Gastrocnemius medialis (tissue), 4 donors: ENCODE measurements at regions not wholly inside any gene's neighbourhood (a gene's known extent, or its start where the extent isn't known, plus 50 kb on each side); places are given as distances from the start of the nearest gene placed in this dataset.

Experiments
- ATAC-seq, 2 donors: fragments of 150-250 bp; one replicate each; pipeline ENCODE4 v1.9.1; 2016
- DNase-seq, 2 donors: peaks; one replicate each; pipeline ENCODE4 v3.0.0-alpha.2; 2019
- H3K27ac ChIP-seq, 4 donors: fragments of 200-600 bp; sonication (generic); 1 replicate in 1 of 4; 2 replicates in 3 of 4; pipeline ENCODE4 v1.5.1; 2016 to 2018; ENCODE audit warnings: mild to moderate bottlenecking in 2 of 4, moderate library complexity in 1 of 4
- H3K27me3 ChIP-seq, 3 donors: fragments of 200-600 bp; sonication (generic) in 2 of 3; 1 replicate in 1 of 3; 2 replicates in 2 of 3; pipeline versions ENCODE4 v1.5.1 to v1.6.0; 2016 to 2019; ENCODE audit warnings: mild to moderate bottlenecking in 1 of 3, moderate library complexity in 1 of 3
- H3K36me3 ChIP-seq, 2 donors: fragments of 200-600 bp; sonication (generic) in 1 of 2; one replicate each; pipeline ENCODE4 v1.5.1; 2017 to 2018
- H3K4me1 ChIP-seq, 2 donors: fragments of 200-600 bp; sonication (generic) in 1 of 2; one replicate each; pipeline ENCODE4 v1.5.1; 2016 to 2017; ENCODE audit warnings: mild to moderate bottlenecking in 2 of 2
- H3K4me3 ChIP-seq, 4 donors: fragments of 200-600 bp; sonication (generic) in 3 of 4; 1 replicate in 1 of 4; 2 replicates in 3 of 4; pipeline ENCODE4 v1.5.1; 2016 to 2019; ENCODE audit warnings: mild to moderate bottlenecking in 2 of 4
- H3K9me3 ChIP-seq, 3 donors: fragments of 200-600 bp; sonication (generic) in 2 of 3; 1 replicate in 1 of 3; 2 replicates in 2 of 3; pipeline ENCODE4 v1.5.1; 2016 to 2019
- POLR2A ChIP-seq, 2 donors: fragments of 450-650 bp; IDR thresholded peaks; one replicate each; pipeline ENCODE4 v1.6.1; 2017; ENCODE audit warnings: antibody characterized with exemption in 2 of 2, mild to moderate bottlenecking in 2 of 2, moderate library complexity in 2 of 2
- in situ Hi-C, 4 donors: fragments of 200-750 bp; cut with MboI; loops; one replicate each; pipeline versions ENCODE4 v1.15.0 to v1.8.0; 2017; ENCODE audit warnings: low sequenced_read_pairs in 4 of 4
- intact Hi-C: fragments of 100-400 bp; cut with DNase I; formaldehyde crosslinking; loops from one replicate; pipeline ENCODE4 v1.15.1; 2023; ENCODE audit warnings: low total_unique reads
- TF ChIP-seq, protein P1 (sequence below), 5 experiments: fragments of 450-650 bp in 3 of 5; fragments of 200-600 bp in 2 of 5; sonication (generic) in 2 of 5; IDR thresholded peaks in 4 of 5; conservative IDR thresholded peaks in 1 of 5; 1 replicate in 4 of 5; 2 replicates in 1 of 5; pipeline ENCODE4 v1.5.1; 2016 to 2019; ENCODE audit warnings: antibody characterized with exemption in 5 of 5, mild to moderate bottlenecking in 3 of 5, moderate library complexity in 3 of 5

DNA sequence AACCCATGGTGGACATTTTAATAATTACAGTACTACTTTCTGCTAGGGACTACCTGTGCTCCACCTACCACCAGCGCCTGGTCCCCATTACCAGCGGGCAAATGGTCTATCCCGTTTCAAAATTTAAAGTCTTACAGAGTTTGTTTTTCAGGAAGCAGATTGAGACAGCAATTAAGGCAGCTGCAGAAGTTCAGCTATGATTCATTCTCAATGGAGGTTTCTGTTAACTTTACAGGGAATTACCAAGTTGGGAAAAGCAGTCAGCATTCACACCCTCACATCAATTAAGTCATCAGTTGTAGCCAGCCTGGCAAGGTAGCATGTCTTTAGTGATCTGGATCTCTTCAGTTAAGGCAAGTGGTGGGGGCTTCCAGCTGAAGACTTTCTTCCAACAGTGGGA is 410.6 kb upstream of the DAB2 start:
- no peaks in the 10 kb centered on the region for H3K4me1 ChIP-seq
- H3K27me3 ChIP-seq, result no peaks in the 10 kb centered on the region
- no peak overlapping the region for H3K4me3 ChIP-seq
- H3K9me3 ChIP-seq, result no peaks in the 10 kb centered on the region
- H3K27ac ChIP-seq, result no peak overlapping the region
- intact Hi-C loops, result no loop called here
- in situ Hi-C loops, result no loop called here
- DNase-seq (no peak), ATAC-seq (no peak)
- TF ChIP-seq, protein P1, sequence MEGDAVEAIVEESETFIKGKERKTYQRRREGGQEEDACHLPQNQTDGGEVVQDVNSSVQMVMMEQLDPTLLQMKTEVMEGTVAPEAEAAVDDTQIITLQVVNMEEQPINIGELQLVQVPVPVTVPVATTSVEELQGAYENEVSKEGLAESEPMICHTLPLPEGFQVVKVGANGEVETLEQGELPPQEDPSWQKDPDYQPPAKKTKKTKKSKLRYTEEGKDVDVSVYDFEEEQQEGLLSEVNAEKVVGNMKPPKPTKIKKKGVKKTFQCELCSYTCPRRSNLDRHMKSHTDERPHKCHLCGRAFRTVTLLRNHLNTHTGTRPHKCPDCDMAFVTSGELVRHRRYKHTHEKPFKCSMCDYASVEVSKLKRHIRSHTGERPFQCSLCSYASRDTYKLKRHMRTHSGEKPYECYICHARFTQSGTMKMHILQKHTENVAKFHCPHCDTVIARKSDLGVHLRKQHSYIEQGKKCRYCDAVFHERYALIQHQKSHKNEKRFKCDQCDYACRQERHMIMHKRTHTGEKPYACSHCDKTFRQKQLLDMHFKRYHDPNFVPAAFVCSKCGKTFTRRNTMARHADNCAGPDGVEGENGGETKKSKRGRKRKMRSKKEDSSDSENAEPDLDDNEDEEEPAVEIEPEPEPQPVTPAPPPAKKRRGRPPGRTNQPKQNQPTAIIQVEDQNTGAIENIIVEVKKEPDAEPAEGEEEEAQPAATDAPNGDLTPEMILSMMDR (IDR thresholded peaks at IDR 0.05 in 4 of 5, conservative IDR thresholded peaks at IDR 0.05 in 1 of 5), result no peak
- TF ChIP-seq POLR2A (IDR thresholded peaks at IDR 0.05), result no peak
- H3K36me3 ChIP-seq, result no peaks in the 10 kb centered on the region

DNA sequence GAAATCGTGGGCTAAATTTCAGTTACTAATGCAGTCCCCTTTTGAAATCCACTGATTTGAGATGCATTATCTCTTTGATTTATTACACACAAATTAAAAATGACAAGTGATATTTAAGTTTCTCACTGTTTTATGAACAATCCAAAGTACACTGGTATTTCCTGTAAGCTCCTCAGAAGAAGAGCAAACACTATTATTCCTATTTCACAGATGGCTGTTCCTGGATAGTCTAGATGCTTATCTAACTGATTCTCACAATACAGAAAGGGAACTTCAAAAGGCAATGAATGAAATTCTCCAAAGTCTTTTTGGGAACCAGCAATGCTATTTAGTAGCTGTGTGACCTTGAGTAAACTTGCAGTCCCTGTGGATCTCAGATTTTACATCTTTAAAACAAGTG is 404.7 kb upstream of the DAB2 start:
- TF ChIP-seq POLR2A (IDR thresholded peaks at IDR 0.05), result no peak
- TF ChIP-seq, protein P1 (IDR thresholded peaks at IDR 0.05 in 4 of 5, conservative IDR thresholded peaks at IDR 0.05 in 1 of 5), result no peak
- Histone ChIP-seq H3K4me3 (no peak overlapping the region), H3K27ac (no peak overlapping the region), H3K9me3 (no peaks in the 10 kb centered on the region), H3K4me1 (no peaks in the 10 kb centered on the region), H3K27me3 (no peaks in the 10 kb centered on the region), H3K36me3 (no peaks in the 10 kb centered on the region)
- in situ Hi-C loops, result no loop called here
- ATAC-seq (no peak), DNase-seq (no peak)
- intact Hi-C loops, result no loop called here

DNA sequence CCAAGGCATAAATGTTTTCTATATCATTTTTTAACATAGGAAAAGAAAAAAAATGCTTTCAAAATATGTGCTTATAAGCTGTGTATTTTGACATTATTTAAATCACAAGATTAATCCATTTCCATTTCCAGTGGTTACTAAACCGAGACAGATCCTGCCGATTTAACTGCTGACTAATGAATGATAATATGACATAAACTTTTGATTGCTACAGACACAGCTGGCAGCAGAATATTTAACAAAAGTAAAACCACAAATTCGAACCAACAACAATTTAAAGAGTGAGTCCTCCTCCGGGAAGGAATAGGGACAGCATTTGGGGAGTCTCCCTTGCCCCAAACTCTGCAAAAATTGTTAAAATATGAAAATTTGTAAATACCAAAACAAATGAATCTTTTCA is 401.3 kb upstream of the DAB2 start:
- ATAC-seq, result no peak
- Histone ChIP-seq H3K4me3 (no peak overlapping the region), H3K36me3 (no peaks in the 10 kb centered on the region), H3K27ac (no peak overlapping the region), H3K9me3 (no peaks in the 10 kb centered on the region), H3K4me1 (no peaks in the 10 kb centered on the region), H3K27me3 (no peaks in the 10 kb centered on the region)
- no peak for DNase-seq
- in situ Hi-C loops (no loop called here), intact Hi-C loops (no loop called here)
- TF ChIP-seq POLR2A (IDR thresholded peaks at IDR 0.05), result no peak
- TF ChIP-seq, protein P1 (IDR thresholded peaks at IDR 0.05 in 4 of 5, conservative IDR thresholded peaks at IDR 0.05 in 1 of 5), result no peak

DNA sequence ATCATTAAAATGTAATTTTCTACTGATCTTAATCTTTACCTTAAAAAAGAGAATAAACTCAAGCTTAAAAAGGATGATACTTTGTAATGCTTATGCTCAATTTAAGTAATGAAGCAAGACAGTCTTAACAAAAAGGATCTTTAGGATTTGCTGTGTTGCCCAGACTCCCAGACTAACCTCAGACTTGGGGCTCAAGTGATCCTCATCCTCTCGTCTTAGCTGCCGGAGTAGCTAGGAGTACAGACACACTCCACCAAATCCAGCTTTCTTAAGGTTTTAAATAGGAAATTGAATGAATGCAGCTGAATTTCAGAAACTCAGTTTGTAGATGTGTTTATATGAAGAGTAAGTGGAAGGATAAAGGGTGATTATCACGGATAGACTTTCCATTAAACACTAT is 400.5 kb upstream of the DAB2 start:
- TF ChIP-seq, protein P1 (IDR thresholded peaks at IDR 0.05 in 4 of 5, conservative IDR thresholded peaks at IDR 0.05 in 1 of 5), result no peak
- TF ChIP-seq POLR2A (IDR thresholded peaks at IDR 0.05), result no peak
- in situ Hi-C loops, result no loop called here
- no peaks in the 10 kb centered on the region for H3K27me3 ChIP-seq
- H3K36me3 ChIP-seq, result no peaks in the 10 kb centered on the region
- no peak overlapping the region for H3K27ac ChIP-seq
- intact Hi-C loops, result no loop called here
- no peak for DNase-seq
- H3K4me3 ChIP-seq, result no peak overlapping the region
- H3K4me1 ChIP-seq, result no peaks in the 10 kb centered on the region
- no peaks in the 10 kb centered on the region for H3K9me3 ChIP-seq
- ATAC-seq, result no peak

DNA sequence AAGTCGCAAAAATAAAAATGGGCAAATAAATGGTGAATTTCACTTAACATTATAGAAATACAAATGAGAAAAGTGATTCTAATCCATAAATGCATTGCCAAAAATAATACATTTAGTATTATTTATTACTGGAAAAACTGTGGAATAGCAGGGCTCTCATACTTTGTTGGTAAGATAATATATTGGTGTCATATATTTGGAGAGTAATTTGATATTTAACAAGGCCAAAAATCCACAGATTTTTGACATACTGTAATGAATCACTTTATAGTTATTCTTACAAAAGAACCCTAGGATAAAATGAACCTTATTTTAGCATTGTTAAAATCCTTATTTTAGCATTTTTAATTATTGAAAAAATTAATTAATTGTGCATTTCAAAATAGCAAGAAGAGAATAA is 397.2 kb upstream of the DAB2 start:
- in situ Hi-C loops (no loop called here), intact Hi-C loops (no loop called here)
- ATAC-seq, result no peak
- Histone ChIP-seq H3K27ac (no peak overlapping the region), H3K27me3 (no peaks in the 10 kb centered on the region), H3K4me1 (no peaks in the 10 kb centered on the region), H3K36me3 (no peaks in the 10 kb centered on the region), H3K4me3 (no peak overlapping the region), H3K9me3 (no peaks in the 10 kb centered on the region)
- TF ChIP-seq, protein P1 (IDR thresholded peaks at IDR 0.05 in 4 of 5, conservative IDR thresholded peaks at IDR 0.05 in 1 of 5), result no peak
- TF ChIP-seq POLR2A (IDR thresholded peaks at IDR 0.05), result no peak
- DNase-seq, result no peak
